ENCODE measurements at regions not wholly inside any gene's neighbourhood (a gene's known extent, or its start where the extent isn't known, plus 50 kb on each side); places are given as distances from the start of the nearest gene placed in this dataset.

GRCh38 chr3:13165576-13165975 is 92.3 kb upstream of the IQSEC1 start:
- H3K4me3 ChIP-seq (ENCODE audit: low read depth, low read length) = no peak overlapping the region
- no peak for DNase-seq (ENCODE audit: low read depth)
- no peak for TF ChIP-seq CTCF (conservative IDR thresholded peaks at IDR 0.05; ENCODE audit: low read depth, low read length)

- no peak for TF ChIP-seq CTCF (conservative IDR thresholded peaks at IDR 0.05; ENCODE audit: low read depth, low read length)
- DNase-seq (ENCODE audit: low read depth) = no peak
- H3K4me3 ChIP-seq (ENCODE audit: low read depth, low read length) = no peak overlapping the region
Measured at GRCh38 chr3:13164893-13165492, 91.8 kb upstream of the IQSEC1 start.

- DNase-seq (ENCODE audit: low read depth) = no peak
- H3K4me3 ChIP-seq (ENCODE audit: low read depth, low read length) = no peak overlapping the region
- no peak for TF ChIP-seq CTCF (conservative IDR thresholded peaks at IDR 0.05; ENCODE audit: low read depth, low read length)
Measured at GRCh38 chr3:13163848-13164382, 90.7 kb upstream of the IQSEC1 start.

GRCh38 chr3:13162549-13163320 is 89.5 kb upstream of the IQSEC1 start:
- no peak for DNase-seq (ENCODE audit: low read depth)
- no peak overlapping the region for H3K4me3 ChIP-seq (ENCODE audit: low read depth, low read length)
- TF ChIP-seq CTCF (conservative IDR thresholded peaks at IDR 0.05; ENCODE audit: low read depth, low read length) = no peak

- no peak for TF ChIP-seq CTCF (conservative IDR thresholded peaks at IDR 0.05; ENCODE audit: low read depth, low read length)
Measured at GRCh38 chr3:13161771-13162535, 88.7 kb upstream of the IQSEC1 start.

GRCh38 chr3:13161021-13161759 is 88.0 kb upstream of the IQSEC1 start:
- H3K4me3 ChIP-seq (ENCODE audit: low read depth, low read length) = no peak overlapping the region
- DNase-seq (ENCODE audit: low read depth) = no peak
- TF ChIP-seq CTCF (conservative IDR thresholded peaks at IDR 0.05; ENCODE audit: low read depth, low read length) = no peak

More at GRCh38 chr3:13161771-13162535, 88.7 kb upstream of the IQSEC1 start:
- H3K4me3 ChIP-seq (ENCODE audit: low read depth, low read length) = no peak overlapping the region
- no peak for DNase-seq (ENCODE audit: low read depth)
